Chondrocyte (in vitro differentiated cells): ENCODE measurements at regions not wholly inside any gene's neighbourhood (a gene's known extent, or its start where the extent isn't known, plus 50 kb on each side); places are given as distances from the start of the nearest gene placed in this dataset.

Experiments
- DNase-seq: peaks from one replicate; pipeline ENCODE4 v3.0.0; 2021; ENCODE audit warnings: mixed read lengths, low spot score
- H3K27ac Mint-ChIP-seq: one replicate; pipeline ENCODE4 v1.8.0; 2021; ENCODE audit warnings: mild to moderate bottlenecking, moderate library complexity, mixed read lengths; ENCODE audit not compliant: unreplicated experiment
- H3K27me3 Mint-ChIP-seq: 2 replicates; pipeline ENCODE4 v1.8.0; 2021; ENCODE audit warnings: low read depth, mixed read lengths
- H3K36me3 Mint-ChIP-seq: 2 replicates; pipeline ENCODE4 v1.8.0; 2021; ENCODE audit warnings: low read depth, mixed read lengths
- H3K4me1 Mint-ChIP-seq: 2 replicates; pipeline ENCODE4 v1.8.0; 2021; ENCODE audit warnings: low read depth, mild to moderate bottlenecking, mixed read lengths
- H3K4me3 Mint-ChIP-seq: one replicate; pipeline ENCODE4 v1.8.0; 2021; ENCODE audit warnings: mild to moderate bottlenecking, moderate library complexity, mixed read lengths; ENCODE audit not compliant: unreplicated experiment
- H3K9me3 Mint-ChIP-seq: 2 replicates; pipeline ENCODE4 v1.8.0; 2021; ENCODE audit warnings: low read depth, mixed read lengths
- TF ChIP-seq, protein P1 (sequence below): fragments of 200-600 bp; sonication (generic); IDR thresholded peaks from 2 replicates; pipeline ENCODE4 v1.5.0; 2021; ENCODE audit warnings: antibody characterized with exemption, mild to moderate bottlenecking, moderate library complexity

DNA sequence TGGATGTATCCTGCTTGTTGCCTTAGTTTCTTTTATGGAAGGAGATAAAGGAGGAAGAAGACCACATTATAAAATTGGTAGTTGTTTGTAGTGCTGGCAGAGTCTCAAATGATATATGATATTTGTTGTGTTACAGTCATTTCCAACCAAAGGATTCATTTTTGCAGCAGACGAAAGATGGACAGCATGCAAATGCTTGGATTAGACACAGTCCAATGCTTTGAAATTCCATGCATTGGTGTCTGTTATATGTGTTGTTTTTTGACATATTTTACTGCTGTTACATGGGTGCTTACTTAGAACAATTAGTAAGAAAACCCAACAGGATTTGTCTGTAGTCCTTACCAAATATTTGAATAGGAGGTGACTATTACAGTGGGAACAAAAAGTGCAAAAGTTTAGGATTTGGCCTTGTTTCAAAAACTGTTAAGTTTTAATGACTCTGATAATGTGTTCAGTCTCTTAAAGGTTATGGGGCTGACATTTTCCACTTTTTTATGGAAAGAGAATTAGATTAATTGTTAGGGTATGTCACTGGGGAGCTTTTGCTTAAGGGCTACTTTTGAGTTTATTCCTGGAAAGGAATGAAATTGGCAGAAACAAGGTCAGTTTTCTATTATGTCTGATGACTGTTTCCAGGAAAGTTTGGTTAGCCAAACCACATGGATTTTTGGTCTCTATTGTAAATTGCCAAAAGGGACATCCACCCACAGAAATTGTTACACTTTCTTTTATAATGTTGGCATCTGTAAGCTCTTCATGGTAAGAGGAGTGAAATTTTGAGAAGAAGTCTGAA is 229.4 kb upstream of the MMADHC start:
- Mint-ChIP-seq H3K36me3 (no peaks in the 10 kb centered on the region), H3K4me3 (no peak overlapping the region), H3K4me1 (peaks cover 12% of the 10 kb centered on the region), H3K9me3 (no peaks in the 10 kb centered on the region), H3K27me3 (no peaks in the 10 kb centered on the region), H3K27ac (no peak overlapping the region)
- TF ChIP-seq, protein P1, sequence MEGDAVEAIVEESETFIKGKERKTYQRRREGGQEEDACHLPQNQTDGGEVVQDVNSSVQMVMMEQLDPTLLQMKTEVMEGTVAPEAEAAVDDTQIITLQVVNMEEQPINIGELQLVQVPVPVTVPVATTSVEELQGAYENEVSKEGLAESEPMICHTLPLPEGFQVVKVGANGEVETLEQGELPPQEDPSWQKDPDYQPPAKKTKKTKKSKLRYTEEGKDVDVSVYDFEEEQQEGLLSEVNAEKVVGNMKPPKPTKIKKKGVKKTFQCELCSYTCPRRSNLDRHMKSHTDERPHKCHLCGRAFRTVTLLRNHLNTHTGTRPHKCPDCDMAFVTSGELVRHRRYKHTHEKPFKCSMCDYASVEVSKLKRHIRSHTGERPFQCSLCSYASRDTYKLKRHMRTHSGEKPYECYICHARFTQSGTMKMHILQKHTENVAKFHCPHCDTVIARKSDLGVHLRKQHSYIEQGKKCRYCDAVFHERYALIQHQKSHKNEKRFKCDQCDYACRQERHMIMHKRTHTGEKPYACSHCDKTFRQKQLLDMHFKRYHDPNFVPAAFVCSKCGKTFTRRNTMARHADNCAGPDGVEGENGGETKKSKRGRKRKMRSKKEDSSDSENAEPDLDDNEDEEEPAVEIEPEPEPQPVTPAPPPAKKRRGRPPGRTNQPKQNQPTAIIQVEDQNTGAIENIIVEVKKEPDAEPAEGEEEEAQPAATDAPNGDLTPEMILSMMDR = no peak
- DNase-seq = no peak

GRCh38 chr2:149815941-149816340 is 228.4 kb upstream of the MMADHC start:
- Mint-ChIP-seq H3K4me3 (no peak overlapping the region), H3K27me3 (no peaks in the 10 kb centered on the region), H3K27ac (no peak overlapping the region), H3K9me3 (no peaks in the 10 kb centered on the region), H3K36me3 (no peaks in the 10 kb centered on the region), H3K4me1 (peaks cover 12% of the 10 kb centered on the region)
- TF ChIP-seq, protein P1 = no peak
- DNase-seq = no peak

- Mint-ChIP-seq H3K9me3 (no peaks in the 10 kb centered on the region), H3K4me1 (peaks cover 12% of the 10 kb centered on the region), H3K36me3 (peaks cover 1% of the 10 kb centered on the region), H3K27me3 (no peaks in the 10 kb centered on the region), H3K27ac (no peak overlapping the region), H3K4me3 (no peak overlapping the region)
- no peak for DNase-seq
- TF ChIP-seq, protein P1 = no peak
Observed at GRCh38 chr2:149814901-149815300, 227.3 kb upstream of the MMADHC start.

GRCh38 chr2:149814049-149814448 is 226.5 kb upstream of the MMADHC start:
- Mint-ChIP-seq H3K27me3 (no peaks in the 10 kb centered on the region), H3K9me3 (no peaks in the 10 kb centered on the region), H3K4me3 (no peak overlapping the region), H3K4me1 (peaks cover 12% of the 10 kb centered on the region), H3K27ac (no peak overlapping the region), H3K36me3 (peaks cover 1% of the 10 kb centered on the region)
- TF ChIP-seq, protein P1 = no peak
- DNase-seq = no peak

DNA sequence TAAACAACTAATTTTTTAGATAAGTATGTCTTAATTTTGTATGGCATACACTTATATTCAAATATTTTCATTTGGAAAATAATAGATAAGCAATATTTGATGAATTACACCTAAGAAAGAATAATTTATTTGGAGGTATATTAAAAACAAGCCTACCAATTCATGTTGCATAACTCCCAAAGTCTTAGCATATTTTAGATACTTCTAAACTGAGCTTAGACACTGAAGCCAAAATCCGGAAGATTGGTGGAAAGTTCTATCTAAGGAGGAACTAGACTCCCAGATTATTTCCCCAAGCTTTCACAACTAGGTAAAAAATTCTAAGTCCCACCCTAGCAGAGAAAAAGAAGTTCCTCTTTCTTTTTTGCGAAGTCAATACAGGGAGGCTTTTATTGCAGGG is 221.0 kb upstream of the MMADHC start:
- Mint-ChIP-seq H3K4me3 (no peak overlapping the region), H3K27me3 (no peaks in the 10 kb centered on the region), H3K27ac (no peak overlapping the region), H3K9me3 (no peaks in the 10 kb centered on the region), H3K4me1 (no peaks in the 10 kb centered on the region), H3K36me3 (peaks cover 1% of the 10 kb centered on the region)
- DNase-seq = no peak
- TF ChIP-seq, protein P1 = no peak
